ENCODE measurements at regions not wholly inside any gene's neighbourhood (a gene's known extent, or its start where the extent isn't known, plus 50 kb on each side); places are given as distances from the start of the nearest gene placed in this dataset.

- TF ChIP-seq NFIX (CRISPR knock-in tag; IDR thresholded peaks at IDR 0.05; ENCODE audit: low read depth) (no peak), CBX2 (IDR thresholded peaks at IDR 0.05; ENCODE audit: insufficient read depth, low read length, poor library complexity, severe bottlenecking) (no peak), ZNF408 (CRISPR knock-in tag; IDR thresholded peaks at IDR 0.05; ENCODE audit: low read depth) (no peak), POLR2G (IDR thresholded peaks at IDR 0.05; ENCODE audit: low read depth, low read length) (no peak), NELFE (IDR thresholded peaks at IDR 0.05; ENCODE audit: insufficient read depth, insufficient read length) (no peak), HMG20B (CRISPR knock-in tag; IDR thresholded peaks at IDR 0.05) (no peak), CTCF (IDR thresholded peaks at IDR 0.05 in 2 of 3, conservative IDR thresholded peaks at IDR 0.05 in 1 of 3; ENCODE audit: insufficient read depth in 2 of 3, low read depth in 1 of 3, low read length in 3 of 3) (no peak), ZNF217 (CRISPR knock-in tag; IDR thresholded peaks at IDR 0.05) (no peak), GATA2 (CRISPR knock-in tag; IDR thresholded peaks at IDR 0.05) (no peak), ATF3 (IDR thresholded peaks at IDR 0.05) (no peak), ATF3 (CRISPR knock-in tag; conservative IDR thresholded peaks at IDR 0.05) (no peak), EP300 (IDR thresholded peaks at IDR 0.05; ENCODE audit: low read length) (no peak), PHF8 (IDR thresholded peaks at IDR 0.05; ENCODE audit: borderline replicate concordance, low read length) (no peak)
Observed at GRCh38 chr13:31670831-31671617, 68.3 kb upstream of the RXFP2 start.

All from K562 (cell line).